H9 (cell line): ENCODE measurements at regions not wholly inside any gene's neighbourhood (a gene's known extent, or its start where the extent isn't known, plus 50 kb on each side); places are given as distances from the start of the nearest gene placed in this dataset.

Source experiments
- DNase-seq: peaks from one replicate; pipeline ENCODE4 v3.0.0-alpha.2; 2017
- H2AFZ ChIP-seq: one replicate; pipeline ENCODE4 v1.6.1; 2013; ENCODE audit warnings: mild to moderate bottlenecking, low read length, control low read depth, moderate library complexity
- H2AK5ac ChIP-seq: 2 replicates; pipeline ENCODE4 v1.6.1; 2013; ENCODE audit warnings: low read length, control low read depth, mixed read lengths; ENCODE audit not compliant: insufficient read length
- H2BK120ac ChIP-seq: one replicate; pipeline ENCODE4 v1.6.1; 2013; ENCODE audit warnings: low read depth, mild to moderate bottlenecking, low read length, control low read depth, inconsistent platforms; ENCODE audit not compliant: poor library complexity, severe bottlenecking
- H2BK12ac ChIP-seq: 2 replicates; pipeline ENCODE4 v1.6.1; 2013; ENCODE audit warnings: low read length, control low read depth, mixed read lengths, low read depth; ENCODE audit not compliant: insufficient read length
- H2BK15ac ChIP-seq: 2 replicates; pipeline ENCODE4 v1.6.1; 2013; ENCODE audit warnings: low read depth, low read length, control low read depth
- H2BK20ac ChIP-seq: one replicate; pipeline ENCODE4 v1.6.1; 2013; ENCODE audit warnings: low read depth, mild to moderate bottlenecking, low read length, control low read depth, inconsistent platforms; ENCODE audit not compliant: poor library complexity, severe bottlenecking
- H2BK5ac ChIP-seq: 2 replicates; pipeline ENCODE4 v1.6.1; 2013; ENCODE audit warnings: low read length, control low read depth, mixed read lengths; ENCODE audit not compliant: insufficient read length
- H3K14ac ChIP-seq: 2 replicates; pipeline ENCODE4 v1.6.1; 2013; ENCODE audit warnings: low read length, control low read depth; ENCODE audit not compliant: insufficient read depth
- H3K18ac ChIP-seq: 2 replicates; pipeline ENCODE4 v1.6.1; 2013; ENCODE audit warnings: low read depth, mild to moderate bottlenecking, mixed read lengths, low read length, control low read depth; ENCODE audit not compliant: insufficient read length
- H3K23ac ChIP-seq: 2 replicates; pipeline ENCODE4 v1.6.1; 2013; ENCODE audit warnings: low read length, control low read depth, mixed read lengths, low read depth; ENCODE audit not compliant: insufficient read length
- H3K23me2 ChIP-seq: 2 replicates; pipeline ENCODE4 v1.6.1; 2013; ENCODE audit warnings: low read depth, mild to moderate bottlenecking, mixed read lengths, low read length, control low read depth; ENCODE audit not compliant: insufficient read length, poor library complexity, severe bottlenecking
- H3K27ac ChIP-seq: 2 replicates; pipeline ENCODE4 v1.5.1; 2013; ENCODE audit warnings: low read length, control low read depth, mixed read lengths, low read depth; ENCODE audit not compliant: insufficient read length
- H3K27me3 ChIP-seq: 2 replicates; pipeline ENCODE4 v1.6.1; 2013; ENCODE audit warnings: low read length, control low read depth, inconsistent platforms; ENCODE audit not compliant: insufficient read depth
- H3K4ac ChIP-seq: 2 replicates; pipeline ENCODE4 v1.6.1; 2013; ENCODE audit warnings: low read depth, mild to moderate bottlenecking, control low read depth, inconsistent platforms, low read length, moderate library complexity
- H3K4me1 ChIP-seq: 2 replicates; pipeline ENCODE4 v1.6.1; 2013; ENCODE audit warnings: low read length, control low read depth, inconsistent platforms; ENCODE audit not compliant: insufficient read depth
- H3K4me2 ChIP-seq: 2 replicates; pipeline ENCODE4 v1.6.1; 2013; ENCODE audit warnings: low read length, control low read depth, mixed read lengths; ENCODE audit not compliant: insufficient read length, insufficient read depth
- H3K56ac ChIP-seq: 2 replicates; pipeline ENCODE4 v1.6.1; 2013; ENCODE audit warnings: low read depth, mild to moderate bottlenecking, mixed read lengths, low read length, control low read depth; ENCODE audit not compliant: insufficient read length
- H3K79me1 ChIP-seq: 2 replicates; pipeline ENCODE4 v1.6.1; 2013; ENCODE audit warnings: low read depth, mild to moderate bottlenecking, moderate library complexity, low read length, control low read depth, inconsistent platforms; ENCODE audit not compliant: insufficient read depth, poor library complexity, severe bottlenecking
- H3K79me2 ChIP-seq: 2 replicates; pipeline ENCODE4 v1.6.1; 2013; ENCODE audit warnings: low read length, control low read depth, inconsistent platforms; ENCODE audit not compliant: insufficient read depth
- H3K9ac ChIP-seq: 2 replicates; pipeline ENCODE4 v1.6.1; 2013; ENCODE audit warnings: low read length, control low read depth, mixed read lengths; ENCODE audit not compliant: insufficient read length; ENCODE audit errors: extremely low read depth
- H3K9me3 ChIP-seq: one replicate; pipeline ENCODE4 v1.6.1; 2013; ENCODE audit warnings: low read depth, low read length, inconsistent platforms; ENCODE audit not compliant: control insufficient read depth
- H3T11ph ChIP-seq: one replicate; pipeline ENCODE4 v1.6.1; 2013; ENCODE audit warnings: mild to moderate bottlenecking, low read length, control low read depth, inconsistent platforms
- H4K20me1 ChIP-seq: one replicate; pipeline ENCODE4 v1.6.1; 2013; ENCODE audit not compliant: control insufficient read depth, insufficient read length, insufficient read depth
- H4K5ac ChIP-seq: 2 replicates; pipeline ENCODE4 v1.6.1; 2013; ENCODE audit warnings: low read depth, mild to moderate bottlenecking, mixed read lengths, low read length, control low read depth; ENCODE audit not compliant: insufficient read length
- H4K8ac ChIP-seq: replicated peaks from 2 replicates; pipeline ENCODE4 v1.6.1; 2013; ENCODE audit warnings: low read length, control low read depth, mixed read lengths, low read depth; ENCODE audit not compliant: insufficient read length
- H4K91ac ChIP-seq: 2 replicates; pipeline ENCODE4 v1.6.1; 2013; ENCODE audit warnings: low read depth, mild to moderate bottlenecking, moderate library complexity, mixed read lengths, low read length, control low read depth; ENCODE audit not compliant: insufficient read length
- H3K27ac Mint-ChIP-seq, 3 experiments: 2 replicates in 2 of 3; 3 replicates in 1 of 3; pipeline ENCODE4 v1.8.0; 2020 to 2021; ENCODE audit warnings: mixed read lengths in 3 of 3, mild to moderate bottlenecking in 1 of 3, moderate library complexity in 1 of 3
- H3K27me3 Mint-ChIP-seq: 2 replicates; pipeline ENCODE4 v1.8.0; 2021; ENCODE audit warnings: low read depth, mild to moderate bottlenecking, moderate library complexity, mixed read lengths
- H3K36me3 Mint-ChIP-seq, 3 experiments: 2 replicates in 2 of 3; 3 replicates in 1 of 3; pipeline ENCODE4 v1.8.0; 2020 to 2021; ENCODE audit warnings: low read depth in 3 of 3, mixed read lengths in 3 of 3; ENCODE audit not compliant: insufficient read depth in 1 of 3
- H3K4me1 Mint-ChIP-seq, 2 experiments: 2 replicates each; pipeline ENCODE4 v1.8.0; 2020; ENCODE audit warnings: mixed read lengths in 2 of 2
- H3K4me3 Mint-ChIP-seq, 2 experiments: 2 replicates in 1 of 2; 3 replicates in 1 of 2; pipeline ENCODE4 v1.8.0; 2020 to 2021; ENCODE audit warnings: mild to moderate bottlenecking in 2 of 2, mixed read lengths in 2 of 2, moderate library complexity in 1 of 2
- H3K9me3 Mint-ChIP-seq, 2 experiments: 2 replicates in 1 of 2; 3 replicates in 1 of 2; pipeline ENCODE4 v1.8.0; 2020; ENCODE audit warnings: mild to moderate bottlenecking in 2 of 2, mixed read lengths in 2 of 2, moderate library complexity in 1 of 2
- WGBS: extraction: QIAGEN DNeasy Blood & Tissue Kit; methylation state at CpG from one replicate; pipeline ENCODE4 v1.1.7; 2013; ENCODE audit warnings: missing lambda C conversion rate, low lambda C conversion rate, mixed read lengths; ENCODE audit not compliant: insufficient read length; ENCODE audit errors: extremely low coverage; 5-methylcytosine and 5-hydroxymethylcytosine counted together
- TF ChIP-seq, protein P1 (sequence below): fragments of 200-600 bp; sonication (generic); conservative IDR thresholded peaks from 3 replicates; pipeline ENCODE4 v1.8.0; 2021; ENCODE audit warnings: antibody characterized with exemption, mild to moderate bottlenecking

DNA sequence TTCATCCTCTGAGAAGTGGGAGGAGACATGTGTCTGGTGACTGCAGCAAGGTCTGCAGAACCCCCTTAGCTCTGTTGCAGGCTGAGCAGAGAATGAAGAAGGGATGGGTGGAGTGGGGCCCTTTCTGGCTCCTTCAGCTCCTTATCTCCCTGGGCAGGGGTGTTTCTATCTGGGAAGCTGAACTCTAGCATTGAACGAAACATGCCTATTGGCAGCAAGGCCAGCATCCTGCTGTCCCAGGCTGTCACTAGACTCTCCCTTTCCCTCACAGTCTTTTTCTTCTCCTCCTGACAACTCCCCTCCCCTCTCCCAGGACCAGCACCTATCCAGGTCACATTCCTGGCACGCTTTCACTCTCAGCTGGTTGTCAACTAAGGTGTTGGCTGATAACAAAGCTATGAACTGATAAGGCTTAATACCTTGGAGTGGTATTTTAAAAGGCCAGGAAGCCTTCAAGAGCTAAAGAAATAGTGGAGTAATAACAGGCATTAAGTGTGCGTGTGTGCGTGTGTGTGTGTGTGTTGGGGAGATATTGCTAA is 128.8 kb upstream of the FZD8 start:
- no peak overlapping the region for H3K4me2 ChIP-seq
- DNase-seq = no peak
- H3K23me2 ChIP-seq = no peaks in the 10 kb centered on the region
- no peaks in the 10 kb centered on the region for H3K4me1 ChIP-seq
- no peak overlapping the region for H3K9ac ChIP-seq
- no peak overlapping the region for H2BK20ac ChIP-seq
- H4K91ac ChIP-seq = no peak overlapping the region
- no peak overlapping the region for H2BK5ac ChIP-seq
- peaks cover 0 to 9% of the 10 kb centered on the region in 2 experiments; a peak in 2 of 5 replicates for H3K9me3 Mint-ChIP-seq
- H2AFZ ChIP-seq = no peak overlapping the region
- no peaks in the 10 kb centered on the region for H3K9me3 ChIP-seq
- no peak overlapping the region for H2AK5ac ChIP-seq
- H3K56ac ChIP-seq = no peak overlapping the region
- H3K4ac ChIP-seq = no peak overlapping the region
- H4K8ac ChIP-seq = no peak overlapping the region
- H2BK12ac ChIP-seq = no peak overlapping the region
- no peak overlapping the region for H4K5ac ChIP-seq
- H3K79me1 ChIP-seq = no peaks in the 10 kb centered on the region
- no peak overlapping the region for H2BK15ac ChIP-seq
- H3K27ac ChIP-seq = no peak overlapping the region
- no peaks in the 10 kb centered on the region for H3K27me3 ChIP-seq
- H3K4me3 Mint-ChIP-seq = no peak overlapping the region
- no peaks in the 10 kb centered on the region for H4K20me1 ChIP-seq
- H3K36me3 Mint-ChIP-seq = peaks cover 0 to 3% (median 0%) of the 10 kb centered on the region in 3 experiments; a peak in 2 of 7 replicates
- H3K14ac ChIP-seq = no peak overlapping the region
- H3K79me2 ChIP-seq = no peaks in the 10 kb centered on the region
- H3T11ph ChIP-seq = no peak overlapping the region
- H3K23ac ChIP-seq = no peak overlapping the region
- WGBS = no CpG with 5 or more reads among the region's 4 CpGs
- H3K18ac ChIP-seq = no peak overlapping the region
- no peak overlapping the region for H3K27ac Mint-ChIP-seq
- H3K27me3 Mint-ChIP-seq = no peaks in the 10 kb centered on the region; the same call in 1 of the 2 replicates
- peaks cover 16 to 18% of the 10 kb centered on the region in 2 experiments for H3K4me1 Mint-ChIP-seq
- TF ChIP-seq, protein P1, sequence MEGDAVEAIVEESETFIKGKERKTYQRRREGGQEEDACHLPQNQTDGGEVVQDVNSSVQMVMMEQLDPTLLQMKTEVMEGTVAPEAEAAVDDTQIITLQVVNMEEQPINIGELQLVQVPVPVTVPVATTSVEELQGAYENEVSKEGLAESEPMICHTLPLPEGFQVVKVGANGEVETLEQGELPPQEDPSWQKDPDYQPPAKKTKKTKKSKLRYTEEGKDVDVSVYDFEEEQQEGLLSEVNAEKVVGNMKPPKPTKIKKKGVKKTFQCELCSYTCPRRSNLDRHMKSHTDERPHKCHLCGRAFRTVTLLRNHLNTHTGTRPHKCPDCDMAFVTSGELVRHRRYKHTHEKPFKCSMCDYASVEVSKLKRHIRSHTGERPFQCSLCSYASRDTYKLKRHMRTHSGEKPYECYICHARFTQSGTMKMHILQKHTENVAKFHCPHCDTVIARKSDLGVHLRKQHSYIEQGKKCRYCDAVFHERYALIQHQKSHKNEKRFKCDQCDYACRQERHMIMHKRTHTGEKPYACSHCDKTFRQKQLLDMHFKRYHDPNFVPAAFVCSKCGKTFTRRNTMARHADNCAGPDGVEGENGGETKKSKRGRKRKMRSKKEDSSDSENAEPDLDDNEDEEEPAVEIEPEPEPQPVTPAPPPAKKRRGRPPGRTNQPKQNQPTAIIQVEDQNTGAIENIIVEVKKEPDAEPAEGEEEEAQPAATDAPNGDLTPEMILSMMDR = no peak
- H2BK120ac ChIP-seq = no peak overlapping the region
